GM19238 (cell line): ENCODE measurements at regions not wholly inside any gene's neighbourhood (a gene's known extent, or its start where the extent isn't known, plus 50 kb on each side); places are given as distances from the start of the nearest gene placed in this dataset.
"Not testable (repeated sequence)": the region's sequence is repeated elsewhere in the genome, so short reads cannot be mapped to it uniquely, and the experiment has no call there.

ENCODE experiments used
- DNase-seq: peaks from one replicate; pipeline ENCODE4 v3.0.0; 2011; ENCODE audit warnings: low spot score; ENCODE audit not compliant: insufficient read length

- no peak for DNase-seq
Observed at GRCh38 chr18:22040533-22040932, 128.9 kb upstream of the GATA6 start.

GRCh38 chr18:22043837-22044236, 125.6 kb upstream of the GATA6 start:
- no peak for DNase-seq

- DNase-seq: no peak
Observed at GRCh38 chr18:22044474-22045220, 124.7 kb upstream of the GATA6 start.

- no peak for DNase-seq
Observed at GRCh38 chr18:22045221-22045918, 124.0 kb upstream of the GATA6 start.

- no peak for DNase-seq
Observed at GRCh38 chr18:22046473-22046872, 122.9 kb upstream of the GATA6 start.

- no peak for DNase-seq
Observed at GRCh38 chr18:22047485-22047884, 121.9 kb upstream of the GATA6 start.

GRCh38 chr18:22048221-22048620, 121.2 kb upstream of the GATA6 start:
- DNase-seq: no peak

GRCh38 chr18:22048932-22049615, 120.3 kb upstream of the GATA6 start:
- DNase-seq: no peak

- DNase-seq: no peak
Observed at GRCh38 chr18:22052405-22053105, 116.8 kb upstream of the GATA6 start.

- DNase-seq: no peak
Observed at GRCh38 chr18:22055466-22056238, 113.7 kb upstream of the GATA6 start.

GRCh38 chr18:22056950-22057349, 112.4 kb upstream of the GATA6 start:
- DNase-seq: no peak

GRCh38 chr18:22057908-22058527, 111.4 kb upstream of the GATA6 start:
- no peak for DNase-seq

- DNase-seq: no peak
Observed at GRCh38 chr18:22060361-22060760, 109.0 kb upstream of the GATA6 start.

- no peak for DNase-seq
Observed at GRCh38 chr18:22063102-22063501, 106.3 kb upstream of the GATA6 start.

GRCh38 chr18:22063672-22064071, 105.7 kb upstream of the GATA6 start:
- no peak for DNase-seq

- DNase-seq: no peak
Observed at GRCh38 chr18:22064581-22064980, 104.8 kb upstream of the GATA6 start.

- no peak for DNase-seq
Observed at GRCh38 chr18:22065311-22065710, 104.1 kb upstream of the GATA6 start.

GRCh38 chr18:22066083-22066485, 103.3 kb upstream of the GATA6 start:
- DNase-seq: no peak

GRCh38 chr18:22067109-22067508, 102.3 kb upstream of the GATA6 start:
- DNase-seq: no peak

GRCh38 chr18:22067682-22068081, 101.7 kb upstream of the GATA6 start:
- no peak for DNase-seq

GRCh38 chr18:22068784-22069183, 100.6 kb upstream of the GATA6 start:
- not testable (repeated sequence) for DNase-seq
